Vagina (tissue), 2 donors: ENCODE measurements at regions not wholly inside any gene's neighbourhood (a gene's known extent, or its start where the extent isn't known, plus 50 kb on each side); places are given as distances from the start of the nearest gene placed in this dataset.

Experiments
- CTCF ChIP-seq, 3 experiments: fragments of 450-650 bp in 2 of 3; fragments of 200-600 bp in 1 of 3; sonication (generic) in 1 of 3; IDR thresholded peaks; one replicate each; pipeline ENCODE4 v1.5.1; 2017 to 2019; ENCODE audit warnings: antibody characterized with exemption in 3 of 3, mild to moderate bottlenecking in 2 of 3, moderate library complexity in 2 of 3
- POLR2AphosphoS5 ChIP-seq, 2 donors: sonication (generic); formaldehyde crosslinking; IDR thresholded peaks; one replicate each; pipeline ENCODE4 v1.9.0; 2017; ENCODE audit warnings: antibody characterized with exemption in 2 of 2, mild to moderate bottlenecking in 2 of 2, low read depth in 1 of 2; ENCODE audit not compliant: insufficient read depth in 1 of 2

DNA sequence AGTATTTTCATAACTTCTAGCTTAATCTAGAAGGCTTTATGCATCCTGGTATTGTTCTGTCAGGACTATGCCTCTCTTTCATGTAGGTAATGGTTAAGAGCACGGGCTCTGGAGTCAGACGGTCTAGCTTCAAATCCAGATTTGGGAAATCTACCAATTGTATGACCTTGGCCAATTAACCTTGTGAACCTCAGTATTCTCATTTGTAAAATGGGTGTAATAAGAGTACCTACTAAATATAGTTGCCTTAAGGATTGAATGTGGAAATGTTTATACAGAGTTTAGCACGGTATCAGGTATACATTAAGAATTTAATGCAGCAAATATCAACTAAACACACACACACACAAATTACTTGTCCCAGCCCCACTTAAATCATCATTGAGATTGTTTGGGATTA lies 97.3 kb upstream of the RAB3GAP2 start:
- TF ChIP-seq CTCF (IDR thresholded peaks at IDR 0.05) (no peak), POLR2AphosphoS5 (IDR thresholded peaks at IDR 0.05; ENCODE audit: insufficient read depth in 1 of 2, low read depth in 1 of 2) (no peak)
